Cardiac septum (tissue), 1 donor: ENCODE measurements at regions not wholly inside any gene's neighbourhood (a gene's known extent, or its start where the extent isn't known, plus 50 kb on each side); places are given as distances from the start of the nearest gene placed in this dataset.
"Not testable (repeated sequence)": the region's sequence is repeated elsewhere in the genome, so short reads cannot be mapped to it uniquely, and the experiment has no call there.

Experiments used
- DNase-seq: peaks from one replicate; pipeline ENCODE4 v3.0.0-alpha.2; 2020; ENCODE audit warnings: low spot score
- intact Hi-C: fragments of 100-400 bp; cut with DNase I; formaldehyde crosslinking; loops from one replicate; pipeline ENCODE4 v1.14.0; 2022
- donor health status: DM: no; HTN: no; CAD: no.

GRCh38 chr1:166302989-166303758 is 136.4 kb upstream of the FAM78B start:
- intact Hi-C loops: no loop called here
- no peak for DNase-seq

GRCh38 chr1:166304131-166304530 is 137.3 kb upstream of the FAM78B start:
- no peak for DNase-seq
- intact Hi-C loops: no loop called here

GRCh38 chr1:166305371-166305770 is 138.6 kb upstream of the FAM78B start:
- intact Hi-C loops: no loop called here
- DNase-seq: no peak

- no peak for DNase-seq
Observed at GRCh38 chr1:166307261-166308188, 140.7 kb upstream of the FAM78B start.

GRCh38 chr1:166316306-166316705 is 149.5 kb upstream of the FAM78B start:
- DNase-seq, intact Hi-C loops: not testable (repeated sequence)

More at GRCh38 chr1:166307261-166308188, 140.7 kb upstream of the FAM78B start:
- intact Hi-C loops: loop anchor here (2.0 kb wide), 2 partner anchors 77 to 141 kb away; partner anchors contain the start of gene FAM78B

- no peak for DNase-seq
- intact Hi-C loops: no loop called here
Observed at GRCh38 chr1:166322470-166322869, 155.7 kb upstream of the FAM78B start.

- intact Hi-C loops: no loop called here
Observed at GRCh38 chr1:166327886-166328285, 161.1 kb upstream of the FAM78B start.

GRCh38 chr1:166328956-166329355 is 162.2 kb upstream of the FAM78B start:
- DNase-seq: no peak

More at GRCh38 chr1:166327886-166328285, 161.1 kb upstream of the FAM78B start:
- DNase-seq: no peak

GRCh38 chr1:166330096-166330495 is 163.3 kb upstream of the FAM78B start:
- intact Hi-C loops: no loop called here
- DNase-seq: no peak

More at GRCh38 chr1:166328956-166329355, 162.2 kb upstream of the FAM78B start:
- intact Hi-C loops: no loop called here

GRCh38 chr1:166338105-166338504 is 171.3 kb upstream of the FAM78B start:
- intact Hi-C loops: no loop called here
- DNase-seq: no peak

GRCh38 chr1:166340709-166341108 is 173.9 kb upstream of the FAM78B start:
- intact Hi-C loops: no loop called here
- DNase-seq: no peak

- no peak for DNase-seq
- intact Hi-C loops: no loop called here
Observed at GRCh38 chr1:166343276-166343675, 176.5 kb upstream of the FAM78B start.

GRCh38 chr1:166350490-166350889 is 183.7 kb upstream of the FAM78B start:
- no peak for DNase-seq
- intact Hi-C loops: no loop called here

- no peak for DNase-seq
- intact Hi-C loops: no loop called here
Observed at GRCh38 chr1:166351676-166352075, 184.9 kb upstream of the FAM78B start.

GRCh38 chr1:166353213-166353612 is 186.4 kb upstream of the FAM78B start:
- intact Hi-C loops: no loop called here
- DNase-seq: no peak

- intact Hi-C loops: no loop called here
Observed at GRCh38 chr1:166354406-166354805, 187.6 kb upstream of the FAM78B start.

GRCh38 chr1:166365081-166365480 is 198.3 kb upstream of the FAM78B start:
- DNase-seq: no peak
- intact Hi-C loops: no loop called here

More at GRCh38 chr1:166354406-166354805, 187.6 kb upstream of the FAM78B start:
- no peak for DNase-seq

GRCh38 chr1:166368030-166368429 is 201.2 kb upstream of the FAM78B start:
- no peak for DNase-seq
- intact Hi-C loops: no loop called here

- DNase-seq: no peak
- intact Hi-C loops: no loop called here
Observed at GRCh38 chr1:166377896-166378295, 211.1 kb upstream of the FAM78B start.

- intact Hi-C loops: no loop called here
- DNase-seq: no peak
Observed at GRCh38 chr1:166378805-166379204, 212.0 kb upstream of the FAM78B start.
